DMS 273 (cell line): ENCODE measurements at regions not wholly inside any gene's neighbourhood (a gene's known extent, or its start where the extent isn't known, plus 50 kb on each side); places are given as distances from the start of the nearest gene placed in this dataset.
A peak's percentile ranks its signal among the peaks of the same experiment; 100 is the strongest.
"Not testable (repeated sequence)": the region's sequence is repeated elsewhere in the genome, so short reads cannot be mapped to it uniquely, and the experiment has no call there.

Experiments
- DNase-seq: peaks from one replicate; lab custom pipeline; 2025; ENCODE audit not compliant: unreplicated experiment; lab: John Stamatoyannopoulos, UW

- DNase-seq = peak; percentile 43
These were observed 333.9 kb upstream of the FSTL5 start for GRCh38 chr4:162497564-162498167.

GRCh38 chr4:162494935-162495334 lies 331.1 kb upstream of the FSTL5 start:
- DNase-seq = no peak

GRCh38 chr4:162485486-162485885 lies 321.7 kb upstream of the FSTL5 start:
- no peak for DNase-seq

GRCh38 chr4:162475246-162475645 lies 311.4 kb upstream of the FSTL5 start:
- DNase-seq = no peak

GRCh38 chr4:162469977-162470376 lies 306.2 kb upstream of the FSTL5 start:
- no peak for DNase-seq

- DNase-seq = not testable (repeated sequence)
These were observed 301.6 kb upstream of the FSTL5 start for GRCh38 chr4:162465356-162465755.

- DNase-seq = peak; percentile 14
These were observed 298.2 kb upstream of the FSTL5 start for GRCh38 chr4:162461952-162462351.

- DNase-seq = no peak
These were observed 294.3 kb upstream of the FSTL5 start for GRCh38 chr4:162458051-162458450.

- DNase-seq = no peak
These were observed 293.5 kb upstream of the FSTL5 start for GRCh38 chr4:162457071-162457865.

GRCh38 chr4:162456106-162456505 lies 292.3 kb upstream of the FSTL5 start:
- DNase-seq = no peak

GRCh38 chr4:162450531-162451035 lies 286.8 kb upstream of the FSTL5 start:
- no peak for DNase-seq

- no peak for DNase-seq
These were observed 279.7 kb upstream of the FSTL5 start for GRCh38 chr4:162443510-162443909.

GRCh38 chr4:162442128-162442527 lies 278.3 kb upstream of the FSTL5 start:
- DNase-seq = no peak

GRCh38 chr4:162422312-162422711 lies 258.5 kb upstream of the FSTL5 start:
- no peak for DNase-seq

- DNase-seq = no peak
These were observed 247.1 kb upstream of the FSTL5 start for GRCh38 chr4:162410854-162411253.

- DNase-seq = no peak
These were observed 245.2 kb upstream of the FSTL5 start for GRCh38 chr4:162409048-162409447.

GRCh38 chr4:162408309-162408708 lies 244.5 kb upstream of the FSTL5 start:
- DNase-seq = no peak

GRCh38 chr4:162406637-162407365 lies 243.0 kb upstream of the FSTL5 start:
- no peak for DNase-seq

GRCh38 chr4:162403932-162404331 lies 240.1 kb upstream of the FSTL5 start:
- DNase-seq = no peak

GRCh38 chr4:162403419-162403818 lies 239.6 kb upstream of the FSTL5 start:
- DNase-seq = no peak

GRCh38 chr4:162401021-162401420 lies 237.2 kb upstream of the FSTL5 start:
- no peak for DNase-seq

GRCh38 chr4:162392946-162393345 lies 229.1 kb upstream of the FSTL5 start:
- no peak for DNase-seq
